Inflammatory macrophage treated with lipopolysaccharide for 1 hour (primary cell): ENCODE measurements at regions not wholly inside any gene's neighbourhood (a gene's known extent, or its start where the extent isn't known, plus 50 kb on each side); places are given as distances from the start of the nearest gene placed in this dataset.

ENCODE experiments used
- DNase-seq, 2 donors: peaks; one replicate each; pipeline ENCODE4 v3.0.0-alpha.2; 2020 to 2022

DNA sequence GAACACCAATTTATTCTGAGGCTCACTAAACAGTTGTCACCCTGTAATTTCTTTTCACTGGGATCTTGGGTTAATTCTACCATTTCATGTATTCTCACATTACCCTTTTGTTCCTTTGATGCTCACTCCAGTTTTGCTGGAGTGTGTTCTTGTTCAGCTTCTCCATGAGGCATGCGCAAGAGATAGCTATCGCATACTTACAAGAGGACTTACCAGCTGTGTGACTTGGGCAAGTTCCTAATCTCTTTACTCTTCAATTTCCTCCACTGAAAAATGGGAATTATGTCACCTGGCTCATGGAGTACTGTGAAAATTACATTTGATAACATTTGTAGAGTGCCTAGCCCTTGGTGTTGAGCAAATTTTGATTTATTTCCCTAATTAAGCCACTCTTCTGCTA, 56.5 kb upstream of the JDP2 start:
- no peak for DNase-seq

DNA sequence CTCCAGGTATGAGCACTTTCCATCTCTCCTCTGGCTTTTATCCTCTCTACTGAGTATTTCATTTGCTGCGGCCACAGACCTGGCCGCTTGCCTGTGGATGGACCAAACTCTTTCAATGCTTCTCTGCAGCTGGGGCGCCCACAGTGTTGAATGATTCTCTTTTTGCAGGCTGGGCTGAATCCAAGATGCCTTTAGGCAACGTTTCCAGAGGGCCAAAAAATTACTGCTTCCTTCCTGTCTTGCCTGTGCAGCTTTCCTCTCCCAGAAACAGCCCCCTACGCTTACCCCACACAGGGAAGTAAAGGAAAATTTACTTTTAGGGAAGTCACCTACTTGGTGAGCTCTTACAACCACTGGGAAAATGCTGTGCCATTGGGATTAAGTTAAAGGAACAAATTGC, 55.6 kb upstream of the JDP2 start:
- DNase-seq = peak; percentile 6 to 21

DNA sequence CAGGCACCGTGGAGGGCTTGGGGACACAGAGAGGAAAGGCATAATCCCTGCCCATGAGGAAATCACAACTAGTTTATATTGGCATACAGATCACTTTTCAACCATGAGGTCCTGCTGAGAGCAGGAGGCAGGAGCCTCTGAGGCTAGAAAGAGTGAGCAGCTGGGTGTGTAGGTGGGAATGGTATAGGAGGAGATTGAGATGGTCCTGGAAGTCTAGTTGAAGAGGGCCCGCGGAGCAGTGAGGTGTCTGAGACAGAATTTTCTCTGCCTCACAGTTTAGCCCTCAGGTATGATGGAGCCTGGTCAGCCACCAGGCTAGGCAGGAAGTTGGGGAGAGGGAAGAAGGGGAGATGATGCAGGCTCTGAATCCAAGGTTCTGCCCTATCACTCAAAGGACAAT, 54.7 kb upstream of the JDP2 start:
- no peak for DNase-seq

DNA sequence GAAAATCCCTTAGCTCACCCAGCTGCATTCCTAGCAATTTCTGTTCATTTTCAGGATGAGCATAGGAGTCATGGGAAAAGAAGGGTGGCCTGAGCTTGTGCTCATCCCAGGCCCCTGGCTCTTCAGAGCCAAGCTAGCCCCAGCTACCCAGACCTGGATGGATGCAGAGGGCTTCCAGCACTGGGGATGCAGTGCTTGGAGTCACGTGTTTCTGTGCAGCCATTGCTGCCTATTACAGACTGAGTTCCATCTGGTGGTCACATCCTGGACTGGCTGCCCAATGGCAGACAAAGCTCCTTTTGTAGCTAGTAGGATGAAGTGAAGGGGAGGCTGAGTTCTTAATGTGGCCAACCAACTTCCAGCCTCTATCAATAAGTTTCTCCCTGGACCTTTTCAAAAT, 54.2 kb upstream of the JDP2 start:
- no peak for DNase-seq

DNA sequence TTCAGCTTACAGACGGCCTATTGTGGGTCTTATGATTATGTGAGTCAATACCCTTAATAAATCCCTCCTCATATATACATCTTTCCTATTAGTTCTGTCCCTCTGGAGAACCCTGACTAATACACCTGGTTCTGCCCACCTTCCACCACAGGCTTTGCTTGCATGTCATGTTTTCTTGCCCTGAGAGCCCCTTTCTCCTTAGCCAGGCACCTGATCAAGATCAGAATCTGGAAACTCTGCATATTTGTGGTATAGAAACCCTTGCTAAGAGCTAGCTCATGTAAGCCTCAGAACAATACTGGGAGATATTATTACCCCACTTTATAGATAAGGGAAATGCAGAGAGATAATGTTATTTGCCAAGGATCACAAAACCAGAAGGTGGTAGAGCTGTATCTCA, 52.9 kb upstream of the JDP2 start:
- no peak for DNase-seq

DNA sequence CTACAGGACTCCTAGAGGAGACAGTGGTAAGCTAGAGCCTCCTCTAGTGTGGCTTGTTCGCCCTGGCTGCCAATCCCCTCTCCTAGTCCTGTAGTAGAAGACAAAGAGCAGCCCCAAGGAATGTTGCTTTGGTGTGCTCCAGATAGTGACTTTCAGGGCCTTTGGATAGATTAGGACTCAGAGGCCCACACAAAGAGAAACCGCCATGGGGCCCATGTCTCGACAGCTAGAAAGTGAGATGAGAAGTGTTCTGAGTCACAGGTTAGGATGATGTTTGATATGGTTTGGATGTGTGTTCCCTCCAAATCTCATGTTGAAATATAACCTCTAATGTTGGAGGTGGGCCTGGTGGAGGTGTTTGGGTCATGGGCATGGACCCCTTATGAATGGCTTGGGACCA, 51.8 kb upstream of the JDP2 start:
- DNase-seq = no peak
